ENCODE measurements at regions not wholly inside any gene's neighbourhood (a gene's known extent, or its start where the extent isn't known, plus 50 kb on each side); places are given as distances from the start of the nearest gene placed in this dataset.

- Histone ChIP-seq H2BK12ac (ENCODE audit: low read length) (no peak overlapping the region), H4K91ac (ENCODE audit: low read depth, low read length) (no peak overlapping the region), H3K79me2 (ENCODE audit: control insufficient read depth, insufficient read depth, low read length, poor library complexity) (no peaks in the 10 kb centered on the region), H4K8ac (ENCODE audit: low read depth, low read length) (no peak overlapping the region), H3K9me3 (ENCODE audit: insufficient read depth, low read depth, low read length) (no peaks in the 10 kb centered on the region), H2BK120ac (ENCODE audit: insufficient read depth, low read length, poor library complexity) (no peak overlapping the region), H3K9ac (ENCODE audit: low read length) (no peak overlapping the region), H3K18ac (ENCODE audit: low read length) (no peak overlapping the region), H3K4me1 (ENCODE audit: control insufficient read depth in 1 of 2, insufficient read depth in 2 of 2, low read length in 2 of 2) (no peaks in the 10 kb centered on the region), H2BK5ac (ENCODE audit: low read depth, low read length, poor library complexity) (no peak overlapping the region), H3K79me1 (ENCODE audit: low read length) (no peaks in the 10 kb centered on the region), H3K4me3 (ENCODE audit: low read depth, low read length) (no peak overlapping the region), H3K4me2 (ENCODE audit: low read length) (no peak overlapping the region), H2AK5ac (ENCODE audit: low read length) (no peak overlapping the region), H3K27me3 (ENCODE audit: insufficient read depth, low read length) (no peaks in the 10 kb centered on the region), H3K23ac (ENCODE audit: low read length) (no peak overlapping the region), H3K14ac (ENCODE audit: low read length) (no peak overlapping the region), H4K12ac (ENCODE audit: low read depth, low read length) (no peak overlapping the region), H3K36me3 (ENCODE audit: control insufficient read depth in 1 of 2, insufficient read depth in 2 of 2, low read length in 2 of 2) (no peaks in the 10 kb centered on the region), H3K27ac (ENCODE audit: low read depth, low read length) (no peak overlapping the region), H2AFZ (ENCODE audit: insufficient read depth, low read length, poor library complexity) (no peak overlapping the region), H3K4ac (ENCODE audit: low read depth, low read length) (no peak overlapping the region)
- DNase-seq: no peak
- WGBS (ENCODE audit: extremely low coverage, insufficient coverage, insufficient read length): no CpG with 5 or more reads among the region's 2 CpGs
Measured at GRCh38 chr2:49286045-49286444, 131.7 kb upstream of the FSHR start.

GRCh38 chr2:49278561-49278960 lies 124.2 kb upstream of the FSHR start:
- Histone ChIP-seq H2AFZ (ENCODE audit: insufficient read depth, low read length, poor library complexity) (no peak overlapping the region), H3K4me2 (ENCODE audit: low read length) (no peak overlapping the region), H3K9me3 (ENCODE audit: insufficient read depth, low read depth, low read length) (no peaks in the 10 kb centered on the region), H3K14ac (ENCODE audit: low read length) (no peak overlapping the region), H2BK120ac (ENCODE audit: insufficient read depth, low read length, poor library complexity) (no peak overlapping the region), H3K9ac (ENCODE audit: low read length) (no peak overlapping the region), H3K4ac (ENCODE audit: low read depth, low read length) (no peak overlapping the region), H3K27ac (ENCODE audit: low read depth, low read length) (no peak overlapping the region), H3K4me3 (ENCODE audit: low read depth, low read length) (no peak overlapping the region), H3K18ac (ENCODE audit: low read length) (no peak overlapping the region), H3K23ac (ENCODE audit: low read length) (no peak overlapping the region), H4K8ac (ENCODE audit: low read depth, low read length) (no peak overlapping the region), H4K91ac (ENCODE audit: low read depth, low read length) (no peak overlapping the region), H3K4me1 (ENCODE audit: control insufficient read depth in 1 of 2, insufficient read depth in 2 of 2, low read length in 2 of 2) (no peaks in the 10 kb centered on the region), H2BK5ac (ENCODE audit: low read depth, low read length, poor library complexity) (no peak overlapping the region), H2BK12ac (ENCODE audit: low read length) (no peak overlapping the region), H3K27me3 (ENCODE audit: insufficient read depth, low read length) (no peaks in the 10 kb centered on the region), H3K79me1 (ENCODE audit: low read length) (no peaks in the 10 kb centered on the region), H3K36me3 (ENCODE audit: control insufficient read depth in 1 of 2, insufficient read depth in 2 of 2, low read length in 2 of 2) (no peaks in the 10 kb centered on the region), H4K12ac (ENCODE audit: low read depth, low read length) (no peak overlapping the region), H3K79me2 (ENCODE audit: control insufficient read depth, insufficient read depth, low read length, poor library complexity) (no peaks in the 10 kb centered on the region), H2AK5ac (ENCODE audit: low read length) (no peak overlapping the region)
- DNase-seq: no peak
- WGBS (ENCODE audit: extremely low coverage, insufficient coverage, insufficient read length): no CpG with 5 or more reads among the region's 1 CpG

- H3K79me2 ChIP-seq (ENCODE audit: control insufficient read depth, insufficient read depth, low read length, poor library complexity): no peaks in the 10 kb centered on the region
- no peak overlapping the region for H2BK12ac ChIP-seq (ENCODE audit: low read length)
- no peak overlapping the region for H4K8ac ChIP-seq (ENCODE audit: low read depth, low read length)
- H2BK120ac ChIP-seq (ENCODE audit: insufficient read depth, low read length, poor library complexity): no peak overlapping the region
- H3K14ac ChIP-seq (ENCODE audit: low read length): no peak overlapping the region
- no peak overlapping the region for H3K18ac ChIP-seq (ENCODE audit: low read length)
- H4K91ac ChIP-seq (ENCODE audit: low read depth, low read length): no peak overlapping the region
- no peak for DNase-seq
- no peaks in the 10 kb centered on the region for H3K79me1 ChIP-seq (ENCODE audit: low read length)
- H3K4me2 ChIP-seq (ENCODE audit: low read length): no peak overlapping the region
- no peak overlapping the region for H4K12ac ChIP-seq (ENCODE audit: low read depth, low read length)
- no peak overlapping the region for H3K4me3 ChIP-seq (ENCODE audit: low read depth, low read length)
- no peak overlapping the region for H3K27ac ChIP-seq (ENCODE audit: low read depth, low read length)
- H2BK5ac ChIP-seq (ENCODE audit: low read depth, low read length, poor library complexity): no peak overlapping the region
- H2AK5ac ChIP-seq (ENCODE audit: low read length): no peak overlapping the region
- no peak overlapping the region for H2AFZ ChIP-seq (ENCODE audit: insufficient read depth, low read length, poor library complexity)
- no peak overlapping the region for H3K4ac ChIP-seq (ENCODE audit: low read depth, low read length)
- H3K9ac ChIP-seq (ENCODE audit: low read length): no peak overlapping the region
- H3K23ac ChIP-seq (ENCODE audit: low read length): no peak overlapping the region
- H3K36me3 ChIP-seq (ENCODE audit: control insufficient read depth in 1 of 2, insufficient read depth in 2 of 2, low read length in 2 of 2): no peaks in the 10 kb centered on the region
- no peaks in the 10 kb centered on the region for H3K4me1 ChIP-seq (ENCODE audit: control insufficient read depth in 1 of 2, insufficient read depth in 2 of 2, low read length in 2 of 2)
- H3K27me3 ChIP-seq (ENCODE audit: insufficient read depth, low read length): no peaks in the 10 kb centered on the region
- H3K9me3 ChIP-seq (ENCODE audit: insufficient read depth, low read depth, low read length): no peaks in the 10 kb centered on the region
Measured at GRCh38 chr2:49278141-49278540, 123.8 kb upstream of the FSHR start.

DNA sequence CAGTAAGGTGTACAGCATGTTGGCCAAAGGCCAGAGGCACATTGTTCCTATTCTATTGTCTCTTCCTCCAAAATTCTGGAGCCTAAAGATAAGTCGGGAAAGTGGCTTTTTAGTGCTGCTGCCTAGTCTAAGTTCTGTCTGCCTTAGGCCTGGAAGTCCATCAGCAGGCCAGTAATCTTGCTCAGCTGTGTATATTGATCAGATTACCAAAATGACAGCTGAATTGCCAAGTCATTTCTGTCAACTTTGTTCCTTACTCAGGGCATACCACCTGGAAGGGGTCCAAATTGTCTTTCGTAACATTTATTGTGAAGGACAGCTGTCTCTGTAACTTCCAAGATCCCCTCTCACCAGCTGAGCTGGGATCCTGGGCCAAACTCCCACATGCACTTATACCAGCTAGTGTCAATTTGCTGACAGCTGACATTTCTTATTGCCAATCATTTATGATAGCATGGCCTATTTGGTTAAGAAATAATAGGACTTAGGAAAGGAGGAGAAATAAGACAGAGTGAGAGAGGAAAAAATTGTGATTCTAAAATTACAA lies 116.8 kb upstream of the FSHR start:
- H3K9ac ChIP-seq (ENCODE audit: low read length): no peak overlapping the region
- no peak overlapping the region for H2AK5ac ChIP-seq (ENCODE audit: low read length)
- H3K36me3 ChIP-seq (ENCODE audit: control insufficient read depth in 1 of 2, insufficient read depth in 2 of 2, low read length in 2 of 2): no peaks in the 10 kb centered on the region
- no peak overlapping the region for H2BK12ac ChIP-seq (ENCODE audit: low read length)
- no peak overlapping the region for H3K27ac ChIP-seq (ENCODE audit: low read depth, low read length)
- H2BK5ac ChIP-seq (ENCODE audit: low read depth, low read length, poor library complexity): no peak overlapping the region
- no peaks in the 10 kb centered on the region for H3K27me3 ChIP-seq (ENCODE audit: insufficient read depth, low read length)
- no CpG with 5 or more reads among the region's 2 CpGs for WGBS (ENCODE audit: extremely low coverage, insufficient coverage, insufficient read length)
- H3K14ac ChIP-seq (ENCODE audit: low read length): no peak overlapping the region
- no peak overlapping the region for H3K4me2 ChIP-seq (ENCODE audit: low read length)
- no peak overlapping the region for H2AFZ ChIP-seq (ENCODE audit: insufficient read depth, low read length, poor library complexity)
- H2BK120ac ChIP-seq (ENCODE audit: insufficient read depth, low read length, poor library complexity): no peak overlapping the region
- no peak for DNase-seq
- no peak overlapping the region for H3K18ac ChIP-seq (ENCODE audit: low read length)
- H3K23ac ChIP-seq (ENCODE audit: low read length): no peak overlapping the region
- no peak overlapping the region for H4K8ac ChIP-seq (ENCODE audit: low read depth, low read length)
- no peaks in the 10 kb centered on the region for H3K9me3 ChIP-seq (ENCODE audit: insufficient read depth, low read depth, low read length)
- H3K4me1 ChIP-seq (ENCODE audit: control insufficient read depth in 1 of 2, insufficient read depth in 2 of 2, low read length in 2 of 2): no peaks in the 10 kb centered on the region
- H3K4ac ChIP-seq (ENCODE audit: low read depth, low read length): no peak overlapping the region
- no peaks in the 10 kb centered on the region for H3K79me2 ChIP-seq (ENCODE audit: control insufficient read depth, insufficient read depth, low read length, poor library complexity)
- no peak overlapping the region for H3K4me3 ChIP-seq (ENCODE audit: low read depth, low read length)
- H4K91ac ChIP-seq (ENCODE audit: low read depth, low read length): no peak overlapping the region
- no peaks in the 10 kb centered on the region for H3K79me1 ChIP-seq (ENCODE audit: low read length)
- H4K12ac ChIP-seq (ENCODE audit: low read depth, low read length): no peak overlapping the region

All from trophoblast cell (in vitro differentiated cells and primary cell).